ENCODE measurements at regions not wholly inside any gene's neighbourhood (a gene's known extent, or its start where the extent isn't known, plus 50 kb on each side); places are given as distances from the start of the nearest gene placed in this dataset.

GRCh38 chr12:115571027-115571426, 706.5 kb downstream of the MED13L start:
- WGBS, 2 donors = 92 to 95% methylated on average over 2 of the region's 2 CpGs

GRCh38 chr12:115570069-115570777, 707.3 kb downstream of the MED13L start:
- no peaks in the 10 kb centered on the region for H3K27me3 ChIP-seq
- no peaks in the 10 kb centered on the region for H3K4me1 ChIP-seq
- H3K27ac ChIP-seq = no peak overlapping the region
- DNase-seq = no peak
- TF ChIP-seq POLR2A (IDR thresholded peaks at IDR 0.05) (no peak), CTCF (IDR thresholded peaks at IDR 0.05) (no peak)
- H3K4me3 ChIP-seq (replicated peaks in 1 of 3) = no peak overlapping the region
- no peaks in the 10 kb centered on the region for H3K9me3 ChIP-seq
- no peaks in the 10 kb centered on the region for H3K36me3 ChIP-seq
- 70 to 81% methylated on average over 27 of the region's 27 CpGs for whole genome bisulfite sequencing, 2 donors
- intact Hi-C loops (cut with DNase I) = no loop called here

More at GRCh38 chr12:115571027-115571426, 706.5 kb downstream of the MED13L start:
- Histone ChIP-seq H3K9me3 (no peaks in the 10 kb centered on the region), H3K27me3 (no peaks in the 10 kb centered on the region), H3K36me3 (no peaks in the 10 kb centered on the region), H3K27ac (no peak overlapping the region), H3K4me3 (replicated peaks in 1 of 3) (no peak overlapping the region), H3K4me1 (no peaks in the 10 kb centered on the region)
- TF ChIP-seq POLR2A (IDR thresholded peaks at IDR 0.05) = no peak
- no peak for TF ChIP-seq CTCF (IDR thresholded peaks at IDR 0.05)
- DNase-seq = no peak
- intact Hi-C loops (cut with DNase I) = no loop called here

- Histone ChIP-seq H3K27me3 (no peaks in the 10 kb centered on the region), H3K4me1 (no peaks in the 10 kb centered on the region), H3K27ac (no peak overlapping the region), H3K4me3 (replicated peaks in 1 of 3) (no peak overlapping the region), H3K36me3 (no peaks in the 10 kb centered on the region), H3K9me3 (no peaks in the 10 kb centered on the region)
- WGBS, 2 donors = 75 to 80% methylated on average over 9 of the region's 9 CpGs
- TF ChIP-seq POLR2A (IDR thresholded peaks at IDR 0.05) = no peak
- TF ChIP-seq CTCF (IDR thresholded peaks at IDR 0.05) = no peak
- intact Hi-C loops (cut with DNase I) = no loop called here
- DNase-seq = no peak
Measured at GRCh38 chr12:115569345-115570068, 708.0 kb downstream of the MED13L start.

GRCh38 chr12:115558281-115558680, 719.2 kb downstream of the MED13L start:
- Histone ChIP-seq H3K27ac (no peak overlapping the region), H3K27me3 (no peaks in the 10 kb centered on the region), H3K36me3 (no peaks in the 10 kb centered on the region), H3K4me3 (replicated peaks in 1 of 3) (no peak overlapping the region), H3K4me1 (no peaks in the 10 kb centered on the region), H3K9me3 (no peaks in the 10 kb centered on the region)
- 86 to 88% methylated on average over 5 of the region's 5 CpGs for WGBS, 2 donors
- intact Hi-C loops (cut with DNase I) = no loop called here
- no peak for TF ChIP-seq POLR2A (IDR thresholded peaks at IDR 0.05)
- TF ChIP-seq CTCF (IDR thresholded peaks at IDR 0.05) = no peak
- no peak for DNase-seq

- WGBS, 2 donors = 79 to 88% methylated on average over 4 of the region's 4 CpGs
- intact Hi-C loops (cut with DNase I) = no loop called here
- TF ChIP-seq CTCF (IDR thresholded peaks at IDR 0.05) (no peak), POLR2A (IDR thresholded peaks at IDR 0.05) (no peak)
- H3K27me3 ChIP-seq = no peaks in the 10 kb centered on the region
- no peaks in the 10 kb centered on the region for H3K4me1 ChIP-seq
- H3K27ac ChIP-seq = no peak overlapping the region
- H3K4me3 ChIP-seq (replicated peaks in 1 of 3) = no peak overlapping the region
- no peaks in the 10 kb centered on the region for H3K9me3 ChIP-seq
- H3K36me3 ChIP-seq = no peaks in the 10 kb centered on the region
- no peak for DNase-seq
Measured at GRCh38 chr12:115553622-115554021, 723.9 kb downstream of the MED13L start.

All from thyroid gland (tissue), 4 donors.